IMR-90 (cell line): ENCODE measurements at regions not wholly inside any gene's neighbourhood (a gene's known extent, or its start where the extent isn't known, plus 50 kb on each side); places are given as distances from the start of the nearest gene placed in this dataset.

Experiments
- FOS ChIP-seq: fragments of 150-350 bp; IDR thresholded peaks from 2 replicates; pipeline ENCODE4 v1.6.1; 2016; ENCODE audit warnings: low read depth, low read length
- POLR2A ChIP-seq: IDR thresholded peaks from 2 replicates; pipeline ENCODE4 v1.6.1; 2012; ENCODE audit warnings: mild to moderate bottlenecking, low read depth, low read length
- RAD21 ChIP-seq: IDR thresholded peaks from 2 replicates; pipeline ENCODE4 v1.6.1; 2012; ENCODE audit warnings: low read length, improper control_type of control experiment
- RFX5 ChIP-seq: IDR thresholded peaks from 2 replicates; pipeline ENCODE4 v1.8.0; 2012; ENCODE audit warnings: low read depth, mild to moderate bottlenecking, low read length, moderate library complexity
- SMC3 ChIP-seq: fragments of 150-350 bp; IDR thresholded peaks from 2 replicates; pipeline ENCODE4 v1.6.1; 2016; ENCODE audit warnings: low read depth, mild to moderate bottlenecking, antibody characterized with exemption, low read length, moderate library complexity
- TF ChIP-seq, protein P1 (sequence below): conservative IDR thresholded peaks from 2 replicates; pipeline ENCODE4 v1.5.1; 2012; ENCODE audit warnings: mild to moderate bottlenecking, low read depth, low read length, improper control_type of control experiment
- TF ChIP-seq, protein P2 (sequence below): fragments of 150-350 bp; IDR thresholded peaks from 2 replicates; pipeline ENCODE4 v1.6.1; 2016; ENCODE audit warnings: low read depth, mild to moderate bottlenecking, low read length, moderate library complexity, borderline replicate concordance

DNA sequence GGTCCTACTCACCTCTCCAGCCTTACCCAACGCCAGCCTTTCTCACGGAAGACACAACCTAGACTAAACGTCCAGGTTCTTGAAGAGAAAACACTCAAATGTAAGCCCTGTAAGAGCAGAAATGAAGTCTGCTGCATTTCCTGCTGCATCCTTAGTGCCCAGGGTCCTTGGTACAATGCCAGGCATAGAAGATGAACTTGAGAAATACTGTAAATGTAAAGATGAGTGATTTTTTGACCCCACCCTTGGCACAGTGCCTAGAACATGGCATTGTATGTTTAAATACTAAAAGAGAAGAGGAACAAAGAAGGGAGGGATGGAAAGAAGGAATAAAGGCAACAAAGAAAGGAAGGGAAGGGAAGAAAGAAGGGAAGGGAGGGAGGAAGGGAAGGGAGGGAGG is 514.6 kb downstream of the MED13L start:
- TF ChIP-seq, protein P1, sequence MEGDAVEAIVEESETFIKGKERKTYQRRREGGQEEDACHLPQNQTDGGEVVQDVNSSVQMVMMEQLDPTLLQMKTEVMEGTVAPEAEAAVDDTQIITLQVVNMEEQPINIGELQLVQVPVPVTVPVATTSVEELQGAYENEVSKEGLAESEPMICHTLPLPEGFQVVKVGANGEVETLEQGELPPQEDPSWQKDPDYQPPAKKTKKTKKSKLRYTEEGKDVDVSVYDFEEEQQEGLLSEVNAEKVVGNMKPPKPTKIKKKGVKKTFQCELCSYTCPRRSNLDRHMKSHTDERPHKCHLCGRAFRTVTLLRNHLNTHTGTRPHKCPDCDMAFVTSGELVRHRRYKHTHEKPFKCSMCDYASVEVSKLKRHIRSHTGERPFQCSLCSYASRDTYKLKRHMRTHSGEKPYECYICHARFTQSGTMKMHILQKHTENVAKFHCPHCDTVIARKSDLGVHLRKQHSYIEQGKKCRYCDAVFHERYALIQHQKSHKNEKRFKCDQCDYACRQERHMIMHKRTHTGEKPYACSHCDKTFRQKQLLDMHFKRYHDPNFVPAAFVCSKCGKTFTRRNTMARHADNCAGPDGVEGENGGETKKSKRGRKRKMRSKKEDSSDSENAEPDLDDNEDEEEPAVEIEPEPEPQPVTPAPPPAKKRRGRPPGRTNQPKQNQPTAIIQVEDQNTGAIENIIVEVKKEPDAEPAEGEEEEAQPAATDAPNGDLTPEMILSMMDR: no peak
- no peak for TF ChIP-seq POLR2A
- no peak for TF ChIP-seq SMC3
- TF ChIP-seq, protein P2, sequence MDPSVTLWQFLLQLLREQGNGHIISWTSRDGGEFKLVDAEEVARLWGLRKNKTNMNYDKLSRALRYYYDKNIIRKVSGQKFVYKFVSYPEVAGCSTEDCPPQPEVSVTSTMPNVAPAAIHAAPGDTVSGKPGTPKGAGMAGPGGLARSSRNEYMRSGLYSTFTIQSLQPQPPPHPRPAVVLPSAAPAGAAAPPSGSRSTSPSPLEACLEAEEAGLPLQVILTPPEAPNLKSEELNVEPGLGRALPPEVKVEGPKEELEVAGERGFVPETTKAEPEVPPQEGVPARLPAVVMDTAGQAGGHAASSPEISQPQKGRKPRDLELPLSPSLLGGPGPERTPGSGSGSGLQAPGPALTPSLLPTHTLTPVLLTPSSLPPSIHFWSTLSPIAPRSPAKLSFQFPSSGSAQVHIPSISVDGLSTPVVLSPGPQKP: no peak
- TF ChIP-seq FOS: no peak
- no peak for TF ChIP-seq RAD21
- TF ChIP-seq RFX5: no peak
